ENCODE measurements at regions not wholly inside any gene's neighbourhood (a gene's known extent, or its start where the extent isn't known, plus 50 kb on each side); places are given as distances from the start of the nearest gene placed in this dataset.

GRCh38 chr20:43363506-43363905 lies 94.2 kb upstream of the SRSF6 start:
- TF ChIP-seq FOXK1 (CRISPR knock-in tag; IDR thresholded peaks at IDR 0.05), result no peak
- no peak for TF ChIP-seq KAT7 (CRISPR knock-in tag; IDR thresholded peaks at IDR 0.05; ENCODE audit: borderline replicate concordance)
- TF ChIP-seq CTCF (IDR thresholded peaks at IDR 0.05), result no peak
- TF ChIP-seq ESRRA (CRISPR knock-in tag; IDR thresholded peaks at IDR 0.05; ENCODE audit: borderline replicate concordance), result no peak
- no peak for TF ChIP-seq HMGA2 (CRISPR knock-in tag; IDR thresholded peaks at IDR 0.05)
- TF ChIP-seq ZNF121 (CRISPR knock-in tag; IDR thresholded peaks at IDR 0.05), result no peak
- TF ChIP-seq CREB1 (CRISPR knock-in tag; IDR thresholded peaks at IDR 0.05), result no peak
- TF ChIP-seq TEAD4 (CRISPR knock-in tag; IDR thresholded peaks at IDR 0.05), result no peak
- no peak for TF ChIP-seq MAX (CRISPR knock-in tag; IDR thresholded peaks at IDR 0.05)
- no peak for TF ChIP-seq TCF7 (CRISPR knock-in tag; IDR thresholded peaks at IDR 0.05; ENCODE audit: low read depth)
- TF ChIP-seq CREM (CRISPR knock-in tag; IDR thresholded peaks at IDR 0.05), result no peak
- no peak for TF ChIP-seq USF2 (CRISPR knock-in tag; IDR thresholded peaks at IDR 0.05)
- no peak for TF ChIP-seq ARID4B (CRISPR knock-in tag; IDR thresholded peaks at IDR 0.05; ENCODE audit: borderline replicate concordance)

All from WTC11 (cell line).